Gastroesophageal sphincter (tissue), 4 donors: ENCODE measurements at regions not wholly inside any gene's neighbourhood (a gene's known extent, or its start where the extent isn't known, plus 50 kb on each side); places are given as distances from the start of the nearest gene placed in this dataset.

Experiments used
- ATAC-seq: fragments of 150-250 bp; one replicate; pipeline ENCODE4 v1.9.1; 2016; ENCODE audit warnings: mild to moderate bottlenecking, moderate library complexity
- H3K27ac ChIP-seq, 4 donors: fragments of 200-600 bp; sonication (generic) in 3 of 4; 1 replicate in 3 of 4; 2 replicates in 1 of 4; pipeline ENCODE4 v1.5.1; 2016 to 2019
- H3K27me3 ChIP-seq: fragments of 200-600 bp; sonication (generic); one replicate; pipeline ENCODE4 v1.5.1; 2019
- H3K36me3 ChIP-seq, 2 donors: fragments of 200-600 bp; sonication (generic); one replicate each; pipeline ENCODE4 v1.5.1; 2019; ENCODE audit warnings: control low read depth in 1 of 2
- H3K4me1 ChIP-seq, 3 donors: fragments of 200-600 bp; sonication (generic); 1 replicate in 2 of 3; 2 replicates in 1 of 3; pipeline ENCODE4 v1.5.1; 2016 to 2019; ENCODE audit warnings: control low read depth in 2 of 3
- H3K4me3 ChIP-seq, 2 donors: fragments of 200-600 bp; sonication (generic); one replicate each; pipeline ENCODE4 v1.5.1; 2019; ENCODE audit warnings: mild to moderate bottlenecking in 1 of 2, moderate library complexity in 1 of 2
- H3K9me3 ChIP-seq, 3 donors: fragments of 200-600 bp; sonication (generic); one replicate each; pipeline ENCODE4 v1.5.1; 2017 to 2019; ENCODE audit warnings: control low read depth in 2 of 3
- CTCF ChIP-seq, 4 experiments: fragments of 200-600 bp in 2 of 4; fragments of 450-650 bp in 2 of 4; sonication (generic) in 1 of 4; IDR thresholded peaks; one replicate each; pipeline ENCODE4 v1.5.1; 2017 to 2019; ENCODE audit warnings: antibody characterized with exemption in 4 of 4, mild to moderate bottlenecking in 2 of 4, moderate library complexity in 2 of 4
- EP300 ChIP-seq: sonication (generic); formaldehyde crosslinking; IDR thresholded peaks from one replicate; pipeline ENCODE4 v1.6.1; 2017; ENCODE audit warnings: antibody characterized with exemption, mild to moderate bottlenecking
- POLR2A ChIP-seq, 2 donors: fragments of 450-650 bp; IDR thresholded peaks; one replicate each; pipeline ENCODE4 v1.6.1; 2017; ENCODE audit warnings: antibody characterized with exemption in 2 of 2, mild to moderate bottlenecking in 2 of 2, moderate library complexity in 1 of 2
- POLR2AphosphoS5 ChIP-seq: sonication (generic); formaldehyde crosslinking; IDR thresholded peaks from one replicate; pipeline ENCODE4 v1.6.1; 2017; ENCODE audit warnings: antibody characterized with exemption
- WGBS, 2 donors: methylation state at CpG; one replicate each; pipeline ENCODE4 v1.1.5; 2018; ENCODE audit warnings: low coverage in 1 of 2; 5-methylcytosine and 5-hydroxymethylcytosine counted together

- Histone ChIP-seq H3K36me3 (no peaks in the 10 kb centered on the region), H3K4me3 (no peak overlapping the region), H3K4me1 (no peaks in the 10 kb centered on the region), H3K27me3 (no peaks in the 10 kb centered on the region), H3K9me3 (no peaks in the 10 kb centered on the region), H3K27ac (no peak overlapping the region)
- WGBS, 2 donors = 83 to 100% methylated on average over 1 to 2 of the region's 2 CpGs
- TF ChIP-seq POLR2AphosphoS5 (no peak), EP300 (no peak), CTCF (IDR thresholded peaks at IDR 0.05) (no peak), POLR2A (IDR thresholded peaks at IDR 0.05) (no peak)
- ATAC-seq = no peak
These were observed 136.0 kb upstream of the ALDH1B1 start for GRCh38 chr9:38256461-38256860.

GRCh38 chr9:38255599-38255998 lies 136.9 kb upstream of the ALDH1B1 start:
- 78 to 86% methylated on average over 3 of the region's 3 CpGs for WGBS, 2 donors
- no peak for TF ChIP-seq POLR2AphosphoS5
- no peak for TF ChIP-seq EP300
- no peak for TF ChIP-seq POLR2A (IDR thresholded peaks at IDR 0.05)
- no peak for TF ChIP-seq CTCF (IDR thresholded peaks at IDR 0.05)
- Histone ChIP-seq H3K9me3 (no peaks in the 10 kb centered on the region), H3K4me3 (no peak overlapping the region), H3K27ac (no peak overlapping the region), H3K4me1 (no peaks in the 10 kb centered on the region), H3K27me3 (no peaks in the 10 kb centered on the region), H3K36me3 (no peaks in the 10 kb centered on the region)
- no peak for ATAC-seq

- 40 to 89% methylated on average over 1 of the region's 2 CpGs for WGBS, 2 donors
- Histone ChIP-seq H3K36me3 (no peaks in the 10 kb centered on the region), H3K27ac (no peak overlapping the region), H3K27me3 (no peaks in the 10 kb centered on the region), H3K4me1 (no peaks in the 10 kb centered on the region), H3K9me3 (no peaks in the 10 kb centered on the region), H3K4me3 (no peak overlapping the region)
- no peak for TF ChIP-seq CTCF (IDR thresholded peaks at IDR 0.05)
- TF ChIP-seq EP300 = no peak
- no peak for TF ChIP-seq POLR2AphosphoS5
- no peak for TF ChIP-seq POLR2A (IDR thresholded peaks at IDR 0.05)
- no peak for ATAC-seq
These were observed 137.7 kb upstream of the ALDH1B1 start for GRCh38 chr9:38254756-38255155.

GRCh38 chr9:38254151-38254550 lies 138.4 kb upstream of the ALDH1B1 start:
- Histone ChIP-seq H3K4me1 (no peaks in the 10 kb centered on the region), H3K27me3 (no peaks in the 10 kb centered on the region), H3K27ac (no peak overlapping the region), H3K9me3 (no peaks in the 10 kb centered on the region), H3K36me3 (no peaks in the 10 kb centered on the region), H3K4me3 (no peak overlapping the region)
- ATAC-seq = no peak
- TF ChIP-seq EP300 = no peak
- no peak for TF ChIP-seq POLR2A (IDR thresholded peaks at IDR 0.05)
- TF ChIP-seq POLR2AphosphoS5 = no peak
- TF ChIP-seq CTCF (IDR thresholded peaks at IDR 0.05) = no peak
- WGBS, 2 donors = 47 to 73% methylated on average over 2 to 4 of the region's 7 CpGs

- 75 to 91% methylated on average over 2 to 7 of the region's 7 CpGs for WGBS, 2 donors
- Histone ChIP-seq H3K27ac (no peak overlapping the region), H3K36me3 (no peaks in the 10 kb centered on the region), H3K4me3 (no peak overlapping the region), H3K27me3 (no peaks in the 10 kb centered on the region), H3K9me3 (no peaks in the 10 kb centered on the region), H3K4me1 (no peaks in the 10 kb centered on the region)
- ATAC-seq = no peak
- TF ChIP-seq POLR2A (IDR thresholded peaks at IDR 0.05) = no peak
- no peak for TF ChIP-seq CTCF (IDR thresholded peaks at IDR 0.05)
- no peak for TF ChIP-seq POLR2AphosphoS5
- no peak for TF ChIP-seq EP300
These were observed 139.3 kb upstream of the ALDH1B1 start for GRCh38 chr9:38253200-38253599.
